Ovary (tissue), 3 donors: ENCODE measurements at regions not wholly inside any gene's neighbourhood (a gene's known extent, or its start where the extent isn't known, plus 50 kb on each side); places are given as distances from the start of the nearest gene placed in this dataset.

ENCODE experiments used
- POLR2A ChIP-seq: fragments of 450-650 bp; IDR thresholded peaks from one replicate; pipeline ENCODE4 v1.6.1; 2017; ENCODE audit warnings: antibody characterized with exemption, mild to moderate bottlenecking, moderate library complexity
- TF ChIP-seq, protein P1 (sequence below), 3 donors: fragments of 450-650 bp in 2 of 3; fragments of 200-600 bp in 1 of 3; IDR thresholded peaks; one replicate each; pipeline versions ENCODE4 v1.5.1 to v1.8.0; 2016 to 2022; ENCODE audit warnings: antibody characterized with exemption in 3 of 3, mild to moderate bottlenecking in 1 of 3
- donor health status: DM: no; HTN: no; CAD: no.

DNA sequence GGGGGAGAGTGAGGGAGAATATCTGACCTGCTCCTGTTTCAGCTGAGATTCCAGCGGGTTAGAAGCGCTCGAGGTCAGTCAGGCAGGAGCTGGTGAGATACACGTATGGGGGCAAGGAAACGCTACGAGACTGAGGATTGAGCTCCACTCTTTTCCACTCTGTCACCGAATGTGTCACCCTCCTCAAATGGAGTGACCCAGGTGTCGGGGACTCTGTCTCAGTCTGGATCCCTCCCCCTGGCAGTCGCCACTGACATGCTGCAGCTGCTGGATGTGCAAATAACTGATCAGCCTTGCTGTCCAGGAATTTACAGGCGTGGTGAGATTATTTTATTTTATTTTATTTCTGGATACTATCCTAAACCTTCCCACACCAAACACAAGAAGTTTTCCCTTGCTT is 100.9 kb upstream of the DPP6 start:
- TF ChIP-seq, protein P1, sequence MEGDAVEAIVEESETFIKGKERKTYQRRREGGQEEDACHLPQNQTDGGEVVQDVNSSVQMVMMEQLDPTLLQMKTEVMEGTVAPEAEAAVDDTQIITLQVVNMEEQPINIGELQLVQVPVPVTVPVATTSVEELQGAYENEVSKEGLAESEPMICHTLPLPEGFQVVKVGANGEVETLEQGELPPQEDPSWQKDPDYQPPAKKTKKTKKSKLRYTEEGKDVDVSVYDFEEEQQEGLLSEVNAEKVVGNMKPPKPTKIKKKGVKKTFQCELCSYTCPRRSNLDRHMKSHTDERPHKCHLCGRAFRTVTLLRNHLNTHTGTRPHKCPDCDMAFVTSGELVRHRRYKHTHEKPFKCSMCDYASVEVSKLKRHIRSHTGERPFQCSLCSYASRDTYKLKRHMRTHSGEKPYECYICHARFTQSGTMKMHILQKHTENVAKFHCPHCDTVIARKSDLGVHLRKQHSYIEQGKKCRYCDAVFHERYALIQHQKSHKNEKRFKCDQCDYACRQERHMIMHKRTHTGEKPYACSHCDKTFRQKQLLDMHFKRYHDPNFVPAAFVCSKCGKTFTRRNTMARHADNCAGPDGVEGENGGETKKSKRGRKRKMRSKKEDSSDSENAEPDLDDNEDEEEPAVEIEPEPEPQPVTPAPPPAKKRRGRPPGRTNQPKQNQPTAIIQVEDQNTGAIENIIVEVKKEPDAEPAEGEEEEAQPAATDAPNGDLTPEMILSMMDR (IDR thresholded peaks at IDR 0.05) = no peak
- TF ChIP-seq POLR2A = no peak
